SJSA1 (cell line): ENCODE measurements at regions not wholly inside any gene's neighbourhood (a gene's known extent, or its start where the extent isn't known, plus 50 kb on each side); places are given as distances from the start of the nearest gene placed in this dataset.

Experiments used
- DNase-seq, 2 experiments: peaks; one replicate each; pipeline ENCODE4 v3.0.0-alpha.2; 2015 to 2020; ENCODE audit warnings: low spot score in 2 of 2, low read depth in 1 of 2
- H3K27ac ChIP-seq: fragments of 250-450 bp; sonication (Bioruptor Pico); 2 replicates; pipeline ENCODE4 v1.5.1; 2020; ENCODE audit warnings: mild to moderate bottlenecking, moderate library complexity
- H3K27me3 ChIP-seq: fragments of 250-450 bp; sonication (Bioruptor Pico); replicated peaks from 2 replicates; pipeline ENCODE4 v1.5.1; 2020; ENCODE audit warnings: mild to moderate bottlenecking, moderate library complexity
- H3K36me3 ChIP-seq: fragments of 250-450 bp; sonication (Bioruptor Pico); 2 replicates; pipeline ENCODE4 v1.5.1; 2020; ENCODE audit warnings: mild to moderate bottlenecking
- H3K4me1 ChIP-seq: fragments of 250-450 bp; sonication (Bioruptor Pico); replicated peaks from 2 replicates; pipeline ENCODE4 v1.6.1; 2021; ENCODE audit warnings: mild to moderate bottlenecking
- H3K4me3 ChIP-seq: fragments of 250-450 bp; sonication (Bioruptor Pico); 2 replicates; pipeline ENCODE4 v1.5.1; 2020; ENCODE audit warnings: mild to moderate bottlenecking
- H3K9me3 ChIP-seq: fragments of 250-450 bp; sonication (Bioruptor Pico); replicated peaks from 2 replicates; pipeline ENCODE4 v1.5.1; 2020; ENCODE audit warnings: mild to moderate bottlenecking

DNA sequence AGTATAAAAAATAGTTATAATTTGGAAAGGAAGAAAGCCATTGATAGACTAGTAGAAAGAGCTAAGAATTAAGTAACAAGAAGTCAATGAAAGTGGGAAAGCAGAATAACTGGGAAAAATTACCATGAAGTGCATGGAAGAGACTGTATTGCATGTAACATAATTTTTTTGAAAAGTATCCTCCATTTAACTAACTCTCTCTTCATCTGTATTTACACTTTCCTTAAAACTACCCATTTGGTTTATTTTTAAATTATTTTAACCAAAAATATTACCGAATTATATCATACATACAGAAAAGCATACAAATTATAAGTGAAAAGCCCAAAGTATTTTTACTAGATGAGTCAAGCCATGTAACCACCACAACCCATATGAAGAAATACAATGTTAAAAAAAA is 1009.9 kb upstream of the SEMA6D start:
- no peaks in the 10 kb centered on the region for H3K27me3 ChIP-seq
- no peaks in the 10 kb centered on the region for H3K36me3 ChIP-seq
- peaks cover 2% of the 10 kb centered on the region; the same call in 1 of the 2 replicates for H3K9me3 ChIP-seq
- DNase-seq: no peak
- no peaks in the 10 kb centered on the region for H3K4me1 ChIP-seq
- no peak overlapping the region for H3K27ac ChIP-seq
- H3K4me3 ChIP-seq: no peak overlapping the region

GRCh38 chr15:46708226-46708625 is 1009.1 kb upstream of the SEMA6D start:
- H3K27me3 ChIP-seq: no peaks in the 10 kb centered on the region
- no peak for DNase-seq
- H3K36me3 ChIP-seq: no peaks in the 10 kb centered on the region
- no peak overlapping the region for H3K27ac ChIP-seq
- H3K4me3 ChIP-seq: no peak overlapping the region
- peaks cover 2% of the 10 kb centered on the region; the same call in 1 of the 2 replicates for H3K9me3 ChIP-seq
- H3K4me1 ChIP-seq: no peaks in the 10 kb centered on the region

DNA sequence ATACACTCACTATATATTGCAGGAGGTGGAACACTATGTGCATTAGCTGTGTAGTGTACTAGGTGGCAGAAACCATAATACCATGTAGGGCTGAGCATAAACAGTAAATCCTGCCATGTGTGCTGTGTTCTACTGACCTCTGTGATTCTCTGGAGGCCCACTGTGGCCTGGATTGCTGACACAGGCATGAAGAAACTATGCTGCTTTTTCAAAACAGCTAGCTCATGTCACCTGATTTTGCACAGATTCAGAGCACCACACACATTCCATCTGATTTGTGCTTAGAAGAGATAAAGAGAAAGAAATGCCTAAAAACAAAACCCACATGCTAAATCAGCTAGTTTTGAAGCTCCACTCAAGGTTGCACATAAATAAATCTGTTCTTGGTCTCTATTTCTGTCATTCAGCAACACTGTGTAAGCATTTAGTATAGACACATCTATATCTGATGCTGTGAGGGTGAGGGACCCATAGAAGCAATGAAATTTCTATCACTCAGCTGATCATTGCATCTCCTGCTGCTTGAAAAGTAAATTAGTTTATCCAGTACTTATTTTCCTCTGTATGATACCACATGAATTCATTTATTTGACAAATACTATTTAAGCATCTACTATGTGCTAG is 1007.7 kb upstream of the SEMA6D start:
- Histone ChIP-seq H3K4me1 (no peaks in the 10 kb centered on the region), H3K4me3 (no peak overlapping the region), H3K9me3 (peaks cover 2% of the 10 kb centered on the region; the same call in 1 of the 2 replicates), H3K36me3 (no peaks in the 10 kb centered on the region), H3K27me3 (no peaks in the 10 kb centered on the region), H3K27ac (no peak overlapping the region)
- DNase-seq: no peak

DNA sequence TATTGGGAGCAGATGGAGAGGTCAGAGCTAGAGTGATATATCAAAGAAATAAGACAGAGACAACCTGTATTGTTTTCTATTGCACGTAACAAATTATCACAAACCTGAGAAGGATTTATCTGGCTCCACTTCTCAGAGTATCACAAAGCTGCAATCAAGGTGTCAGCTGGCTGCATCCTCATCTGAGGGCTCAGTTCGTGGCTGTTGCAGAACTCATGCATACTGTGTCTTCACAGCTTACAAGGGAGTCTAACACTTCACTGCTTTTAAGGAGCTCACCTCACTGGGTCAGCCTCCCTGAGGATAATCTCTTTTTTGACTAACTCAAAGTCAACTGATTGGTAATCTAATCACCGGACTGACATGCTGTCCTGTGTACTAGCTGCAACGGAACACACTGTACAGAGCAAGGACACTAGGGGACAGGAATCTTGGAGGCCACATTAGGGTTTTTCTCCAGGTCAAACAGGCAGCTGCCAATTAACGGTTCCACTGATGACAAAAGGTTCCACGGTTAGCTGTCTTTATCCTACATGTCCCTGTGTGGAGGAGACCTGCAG is 1006.8 kb upstream of the SEMA6D start:
- DNase-seq: no peak
- Histone ChIP-seq H3K27ac (no peak overlapping the region), H3K36me3 (no peaks in the 10 kb centered on the region), H3K27me3 (no peaks in the 10 kb centered on the region), H3K9me3 (no peaks in the 10 kb centered on the region; the same call in 1 of the 2 replicates), H3K4me3 (no peak overlapping the region), H3K4me1 (no peaks in the 10 kb centered on the region)

- Histone ChIP-seq H3K9me3 (no peaks in the 10 kb centered on the region; the same call in 1 of the 2 replicates), H3K36me3 (no peaks in the 10 kb centered on the region), H3K4me1 (no peaks in the 10 kb centered on the region), H3K27ac (no peak overlapping the region), H3K4me3 (no peak overlapping the region), H3K27me3 (no peaks in the 10 kb centered on the region)
- DNase-seq: no peak
Measured at GRCh38 chr15:46713045-46713444, 1004.3 kb upstream of the SEMA6D start.

- H3K27me3 ChIP-seq: no peaks in the 10 kb centered on the region
- no peaks in the 10 kb centered on the region for H3K4me1 ChIP-seq
- no peak for DNase-seq
- H3K36me3 ChIP-seq: no peaks in the 10 kb centered on the region
- no peaks in the 10 kb centered on the region; the same call in 1 of the 2 replicates for H3K9me3 ChIP-seq
- H3K4me3 ChIP-seq: no peak overlapping the region
- no peak overlapping the region for H3K27ac ChIP-seq
Measured at GRCh38 chr15:46714950-46715349, 1002.4 kb upstream of the SEMA6D start.

GRCh38 chr15:46723308-46723707 is 994.0 kb upstream of the SEMA6D start:
- Histone ChIP-seq H3K9me3 (no peaks in the 10 kb centered on the region), H3K4me1 (no peaks in the 10 kb centered on the region), H3K27ac (no peak overlapping the region), H3K27me3 (no peaks in the 10 kb centered on the region), H3K36me3 (no peaks in the 10 kb centered on the region), H3K4me3 (no peak overlapping the region)
- DNase-seq: no peak

GRCh38 chr15:46732060-46732459 is 985.2 kb upstream of the SEMA6D start:
- H3K4me1 ChIP-seq: no peaks in the 10 kb centered on the region
- peaks cover 2% of the 10 kb centered on the region; the same call in 1 of the 2 replicates for H3K9me3 ChIP-seq
- H3K36me3 ChIP-seq: no peaks in the 10 kb centered on the region
- H3K27me3 ChIP-seq: no peaks in the 10 kb centered on the region
- no peak overlapping the region for H3K4me3 ChIP-seq
- no peak overlapping the region for H3K27ac ChIP-seq
- DNase-seq: no peak

DNA sequence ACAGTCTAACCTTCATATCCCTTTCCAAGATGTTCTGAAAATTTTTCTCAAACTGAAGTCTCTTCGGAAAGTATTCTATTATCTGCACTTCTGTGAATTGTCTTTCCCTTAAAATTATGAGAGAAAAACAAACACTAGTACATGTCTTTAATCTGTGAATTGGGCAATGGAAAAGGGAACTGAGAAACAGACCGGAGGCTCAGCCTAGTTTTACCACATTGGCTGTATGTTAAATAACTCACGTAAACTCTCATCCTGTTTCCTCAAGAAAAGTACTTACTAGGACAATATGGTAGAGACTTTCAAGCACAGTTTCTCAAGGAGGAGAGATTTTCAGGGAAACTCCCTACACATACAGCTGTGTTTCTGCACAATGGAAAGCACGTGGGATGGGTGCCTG is 982.2 kb upstream of the SEMA6D start:
- H3K4me3 ChIP-seq: no peak overlapping the region
- H3K9me3 ChIP-seq: peaks cover 2% of the 10 kb centered on the region; the same call in 1 of the 2 replicates
- DNase-seq: no peak

DNA sequence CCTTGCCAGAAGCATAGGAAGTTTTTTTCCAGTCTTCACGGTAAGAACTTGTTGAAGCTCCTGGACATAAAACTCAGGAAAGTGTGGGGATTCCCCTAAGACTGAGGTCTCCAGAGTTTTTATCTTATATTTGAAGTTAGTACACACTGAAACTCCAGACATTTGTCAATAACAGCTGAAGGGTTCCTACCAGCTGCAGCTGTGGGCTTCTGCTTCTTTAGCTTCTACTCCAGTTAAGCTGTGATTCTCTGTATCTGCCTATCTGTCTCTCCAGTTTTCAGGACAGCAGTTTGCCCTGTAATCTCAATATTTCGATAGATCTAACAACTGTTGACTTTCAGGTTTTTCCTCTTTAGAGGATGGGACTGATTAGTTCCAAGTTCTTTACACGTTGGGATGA is 966.0 kb upstream of the SEMA6D start:
- DNase-seq: no peak
- Histone ChIP-seq H3K27me3 (no peaks in the 10 kb centered on the region), H3K36me3 (no peaks in the 10 kb centered on the region), H3K27ac (no peak overlapping the region), H3K4me1 (no peaks in the 10 kb centered on the region), H3K4me3 (no peak overlapping the region), H3K9me3 (no peaks in the 10 kb centered on the region)

More for the DNA sequence above, 982.2 kb upstream of the SEMA6D start:
- Histone ChIP-seq H3K27ac (no peak overlapping the region), H3K4me1 (no peaks in the 10 kb centered on the region), H3K27me3 (no peaks in the 10 kb centered on the region), H3K36me3 (no peaks in the 10 kb centered on the region)

- H3K36me3 ChIP-seq: no peaks in the 10 kb centered on the region
- no peaks in the 10 kb centered on the region for H3K4me1 ChIP-seq
- no peak overlapping the region for H3K4me3 ChIP-seq
- no peaks in the 10 kb centered on the region for H3K9me3 ChIP-seq
- no peak for DNase-seq
- H3K27me3 ChIP-seq: no peaks in the 10 kb centered on the region
- no peak overlapping the region for H3K27ac ChIP-seq
Measured at GRCh38 chr15:46753946-46754345, 963.4 kb upstream of the SEMA6D start.

DNA sequence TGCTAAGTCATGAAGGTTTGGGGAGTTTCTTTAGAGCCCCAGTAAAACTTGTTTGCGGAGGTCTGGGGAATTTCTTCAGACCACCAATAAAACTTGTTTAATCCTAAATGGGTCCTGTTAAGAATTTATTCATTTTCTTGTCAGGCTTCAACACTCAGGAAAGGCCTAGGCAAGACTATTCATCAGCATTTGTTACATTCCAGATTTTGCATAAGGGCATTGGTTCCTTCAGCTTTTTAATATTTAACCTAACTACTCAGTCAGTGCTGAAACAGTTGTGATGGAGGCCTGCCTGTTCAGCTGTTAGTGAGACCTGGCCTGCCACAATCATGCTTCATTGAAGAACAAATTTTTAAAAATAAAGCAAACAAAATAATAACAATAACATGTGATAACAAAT is 954.2 kb upstream of the SEMA6D start:
- Histone ChIP-seq H3K4me1 (no peaks in the 10 kb centered on the region), H3K36me3 (no peaks in the 10 kb centered on the region), H3K9me3 (peaks cover 3% of the 10 kb centered on the region; the same call in 1 of the 2 replicates), H3K27me3 (no peaks in the 10 kb centered on the region), H3K4me3 (no peak overlapping the region), H3K27ac (no peak overlapping the region)
- DNase-seq: no peak

DNA sequence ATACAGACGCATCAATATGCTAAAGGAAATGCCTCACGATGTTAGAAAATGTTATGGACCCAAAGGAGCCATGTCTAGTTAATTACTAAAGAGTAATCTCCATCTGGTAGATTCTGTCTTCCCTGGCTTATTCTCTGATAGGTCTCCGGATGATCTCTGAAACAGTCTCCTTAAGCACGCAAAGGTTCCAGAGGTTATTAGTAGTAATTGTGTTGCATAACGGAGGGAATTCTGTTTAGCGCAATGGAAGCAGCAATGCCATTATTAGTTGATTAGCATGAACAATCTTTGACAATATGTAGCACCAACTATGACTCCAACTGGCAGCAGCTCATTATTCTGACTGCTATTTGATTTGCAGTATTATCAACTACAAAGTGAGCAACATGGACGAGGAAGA is 952.5 kb upstream of the SEMA6D start:
- DNase-seq: no peak
- no peak overlapping the region for H3K27ac ChIP-seq
- H3K9me3 ChIP-seq: no peaks in the 10 kb centered on the region; the same call in 1 of the 2 replicates
- no peaks in the 10 kb centered on the region for H3K36me3 ChIP-seq
- no peaks in the 10 kb centered on the region for H3K4me1 ChIP-seq
- H3K27me3 ChIP-seq: no peaks in the 10 kb centered on the region
- no peak overlapping the region for H3K4me3 ChIP-seq

GRCh38 chr15:46766021-46766420 is 951.3 kb upstream of the SEMA6D start:
- no peaks in the 10 kb centered on the region for H3K36me3 ChIP-seq
- H3K27me3 ChIP-seq: no peaks in the 10 kb centered on the region
- no peak overlapping the region for H3K4me3 ChIP-seq
- no peak for DNase-seq
- no peaks in the 10 kb centered on the region for H3K4me1 ChIP-seq
- H3K27ac ChIP-seq: no peak overlapping the region
- H3K9me3 ChIP-seq: no peaks in the 10 kb centered on the region; the same call in 1 of the 2 replicates
